ENCODE measurements at regions not wholly inside any gene's neighbourhood (a gene's known extent, or its start where the extent isn't known, plus 50 kb on each side); places are given as distances from the start of the nearest gene placed in this dataset.

GRCh38 chr6:165820934-165821333, 157.9 kb upstream of the PDE10A start:
- POLR2A ChIA-PET, result no interaction called here
- Histone ChIP-seq H3K79me2 (ENCODE audit: insufficient read depth, low read length) (no peaks in the 10 kb centered on the region), H3K36me3 (replicated peaks in 1 of 2; ENCODE audit: control insufficient read depth in 1 of 2, insufficient read depth in 2 of 2, low read length in 2 of 2) (no peaks in the 10 kb centered on the region), H3K4me2 (ENCODE audit: low read depth, low read length) (no peak overlapping the region), H3K9ac (ENCODE audit: insufficient read depth, low read depth, low read length) (no peak overlapping the region), H3K9me3 (ENCODE audit: low read length) (no peaks in the 10 kb centered on the region), H3K27ac (ENCODE audit: extremely low read length, insufficient read depth, low read length) (no peak overlapping the region), H4K20me1 (ENCODE audit: insufficient read depth, low read length) (no peaks in the 10 kb centered on the region), H2AFZ (ENCODE audit: low read length) (no peak overlapping the region), H3K4me1 (ENCODE audit: insufficient read depth, low read length) (no peaks in the 10 kb centered on the region), H3K4me3 (replicated peaks in 1 of 3; ENCODE audit: insufficient read depth in 1 of 3, low read depth in 2 of 3, low read length in 3 of 3) (no peak overlapping the region), H3K27me3 (ENCODE audit: control insufficient read depth in 1 of 2, insufficient read depth in 2 of 2, low read length in 2 of 2) (peaks cover 3 to 53% of the 10 kb centered on the region in 2 experiments; a peak in 4 of 5 replicates)
- no peak; the same call in 2 of the 3 replicates for ATAC-seq
- CTCF ChIA-PET (ENCODE audit: low intra/inter-chr PET ratio, low total read pairs), result no interaction called here
- in situ Hi-C loops (cut with HindIII; ENCODE audit: extremely low pct_ligation_motif_present, low pct_unique_long_range_greater_than_20kb), result no loop called here
- WGBS (ENCODE audit: low lambda C conversion rate), result 14% methylated on average over 6 of the region's 6 CpGs
- no peak for FAIRE-seq
- intact Hi-C loops (cut with micrococcal nuclease; ENCODE audit: unreplicated experiment), result no loop called here
- no peak for DNase-seq (ENCODE audit: low spot score)
- no peak for TF ChIP-seq NFE2L2 (IDR thresholded peaks at IDR 0.05; ENCODE audit: low read length)
- TF ChIP-seq DRAP1 (CRISPR knock-in tag; IDR thresholded peaks at IDR 0.05), result no peak
- TF ChIP-seq ZBTB43 (CRISPR knock-in tag; conservative IDR thresholded peaks at IDR 0.05), result no peak
- TF ChIP-seq AHDC1 (CRISPR knock-in tag; IDR thresholded peaks at IDR 0.05; ENCODE audit: borderline replicate concordance), result no peak
- BruUV-seq (replicated peaks), result no TSS peak
